ENCODE measurements at regions not wholly inside any gene's neighbourhood (a gene's known extent, or its start where the extent isn't known, plus 50 kb on each side); places are given as distances from the start of the nearest gene placed in this dataset.

- no peak for TF ChIP-seq CTCF (IDR thresholded peaks at IDR 0.05; ENCODE audit: low read depth, low read length, missing control alignments)
- no peak overlapping the region for H3K4me3 ChIP-seq (ENCODE audit: low read depth, low read length)
- DNase-seq (ENCODE audit: low read depth) = no peak
These were observed 258.5 kb downstream of the OMA1 start for GRCh38 chr1:58287894-58288623.

GRCh38 chr1:58284225-58284510 is 262.4 kb downstream of the OMA1 start:
- no peak for TF ChIP-seq CTCF (IDR thresholded peaks at IDR 0.05; ENCODE audit: low read depth, low read length, missing control alignments)
- no peak for DNase-seq (ENCODE audit: low read depth)

GRCh38 chr1:58283388-58284224 is 262.9 kb downstream of the OMA1 start:
- TF ChIP-seq CTCF (IDR thresholded peaks at IDR 0.05; ENCODE audit: low read depth, low read length, missing control alignments) = no peak
- DNase-seq (ENCODE audit: low read depth) = no peak
- H3K4me3 ChIP-seq (ENCODE audit: low read depth, low read length) = no peak overlapping the region

More at GRCh38 chr1:58284225-58284510, 262.4 kb downstream of the OMA1 start:
- no peak overlapping the region for H3K4me3 ChIP-seq (ENCODE audit: low read depth, low read length)

- DNase-seq (ENCODE audit: low read depth) = no peak
- TF ChIP-seq CTCF (IDR thresholded peaks at IDR 0.05; ENCODE audit: low read depth, low read length, missing control alignments) = no peak
- H3K4me3 ChIP-seq (ENCODE audit: low read depth, low read length) = no peak overlapping the region
These were observed 263.7 kb downstream of the OMA1 start for GRCh38 chr1:58282623-58283387.

GRCh38 chr1:58266242-58266641 is 280.3 kb downstream of the OMA1 start:
- no peak for DNase-seq (ENCODE audit: low read depth)
- no peak for TF ChIP-seq CTCF (IDR thresholded peaks at IDR 0.05; ENCODE audit: low read depth, low read length, missing control alignments)
- H3K4me3 ChIP-seq (ENCODE audit: low read depth, low read length) = no peak overlapping the region

- TF ChIP-seq CTCF (IDR thresholded peaks at IDR 0.05; ENCODE audit: low read depth, low read length, missing control alignments) = no peak
- no peak for DNase-seq (ENCODE audit: low read depth)
- no peak overlapping the region for H3K4me3 ChIP-seq (ENCODE audit: low read depth, low read length)
These were observed 282.1 kb downstream of the OMA1 start for GRCh38 chr1:58264462-58264861.

Measured in GM12864 (cell line).